ENCODE measurements at regions not wholly inside any gene's neighbourhood (a gene's known extent, or its start where the extent isn't known, plus 50 kb on each side); places are given as distances from the start of the nearest gene placed in this dataset.

GRCh38 chr4:10944321-10944720 is 259.8 kb upstream of the CLNK start:
- Mint-ChIP-seq H3K27me3 (no peaks in the 10 kb centered on the region), H3K4me3 (no peak overlapping the region), H3K27ac (no peak overlapping the region), H3K36me3 (ENCODE audit: low read depth) (no peaks in the 10 kb centered on the region), H3K4me1 (no peaks in the 10 kb centered on the region), H3K9me3 (peaks cover 7% of the 10 kb centered on the region)
- DNase-seq, result no peak
- intact Hi-C loops (cut with micrococcal nuclease), result no loop called here

GRCh38 chr4:10942156-10942555 is 257.6 kb upstream of the CLNK start:
- H3K27me3 Mint-ChIP-seq, result no peaks in the 10 kb centered on the region
- peaks cover 12% of the 10 kb centered on the region for H3K9me3 Mint-ChIP-seq
- intact Hi-C loops (cut with micrococcal nuclease), result no loop called here
- H3K4me3 Mint-ChIP-seq, result no peak overlapping the region
- no peak overlapping the region for H3K27ac Mint-ChIP-seq
- no peak for DNase-seq
- H3K4me1 Mint-ChIP-seq, result no peaks in the 10 kb centered on the region
- H3K36me3 Mint-ChIP-seq (ENCODE audit: low read depth), result no peaks in the 10 kb centered on the region

- Mint-ChIP-seq H3K9me3 (peaks cover 8% of the 10 kb centered on the region), H3K27ac (no peak overlapping the region), H3K4me1 (no peaks in the 10 kb centered on the region), H3K4me3 (no peak overlapping the region), H3K36me3 (ENCODE audit: low read depth) (no peaks in the 10 kb centered on the region), H3K27me3 (peaks cover 2% of the 10 kb centered on the region)
- DNase-seq, result no peak
- intact Hi-C loops (cut with micrococcal nuclease), result no loop called here
These were observed 245.2 kb upstream of the CLNK start for GRCh38 chr4:10929818-10930217.

GRCh38 chr4:10925996-10926395 is 241.4 kb upstream of the CLNK start:
- peaks cover 2% of the 10 kb centered on the region for H3K27me3 Mint-ChIP-seq
- intact Hi-C loops (cut with micrococcal nuclease), result no loop called here
- H3K9me3 Mint-ChIP-seq, result no peaks in the 10 kb centered on the region

GRCh38 chr4:10924274-10924673 is 239.7 kb upstream of the CLNK start:
- no peak overlapping the region for H3K27ac Mint-ChIP-seq
- intact Hi-C loops (cut with micrococcal nuclease), result no loop called here
- no peaks in the 10 kb centered on the region for H3K36me3 Mint-ChIP-seq (ENCODE audit: low read depth)
- no peaks in the 10 kb centered on the region for H3K4me1 Mint-ChIP-seq
- H3K4me3 Mint-ChIP-seq, result no peak overlapping the region
- no peaks in the 10 kb centered on the region for H3K9me3 Mint-ChIP-seq
- DNase-seq, result no peak
- peaks cover 3% of the 10 kb centered on the region for H3K27me3 Mint-ChIP-seq

More at GRCh38 chr4:10925996-10926395, 241.4 kb upstream of the CLNK start:
- no peaks in the 10 kb centered on the region for H3K36me3 Mint-ChIP-seq (ENCODE audit: low read depth)
- no peak for DNase-seq
- no peak overlapping the region for H3K4me3 Mint-ChIP-seq
- no peak overlapping the region for H3K27ac Mint-ChIP-seq
- H3K4me1 Mint-ChIP-seq, result no peaks in the 10 kb centered on the region

GRCh38 chr4:10917566-10917965 is 233.0 kb upstream of the CLNK start:
- H3K27ac Mint-ChIP-seq, result no peak overlapping the region
- intact Hi-C loops (cut with micrococcal nuclease), result no loop called here
- no peaks in the 10 kb centered on the region for H3K36me3 Mint-ChIP-seq (ENCODE audit: low read depth)
- no peak overlapping the region for H3K4me3 Mint-ChIP-seq
- H3K9me3 Mint-ChIP-seq, result peaks cover 3% of the 10 kb centered on the region
- DNase-seq, result no peak
- H3K27me3 Mint-ChIP-seq, result peaks cover 2% of the 10 kb centered on the region
- peaks cover 2% of the 10 kb centered on the region for H3K4me1 Mint-ChIP-seq

- no peak for DNase-seq
These were observed 213.5 kb upstream of the CLNK start for GRCh38 chr4:10898072-10898471.

GRCh38 chr4:10897076-10897475 is 212.5 kb upstream of the CLNK start:
- Mint-ChIP-seq H3K9me3 (peaks cover 5% of the 10 kb centered on the region), H3K4me1 (peaks cover 7% of the 10 kb centered on the region), H3K27ac (no peak overlapping the region), H3K27me3 (peaks cover under 1% of the 10 kb centered on the region), H3K36me3 (ENCODE audit: low read depth) (no peaks in the 10 kb centered on the region), H3K4me3 (no peak overlapping the region)
- DNase-seq, result no peak
- intact Hi-C loops (cut with micrococcal nuclease), result loop anchor here (5.0 kb wide), 1 partner anchor 55 kb away; no protein-coding TSS in a partner anchor

More at GRCh38 chr4:10898072-10898471, 213.5 kb upstream of the CLNK start:
- Mint-ChIP-seq H3K9me3 (peaks cover 5% of the 10 kb centered on the region), H3K4me3 (no peak overlapping the region), H3K4me1 (peaks cover 7% of the 10 kb centered on the region), H3K36me3 (ENCODE audit: low read depth) (no peaks in the 10 kb centered on the region), H3K27ac (no peak overlapping the region), H3K27me3 (no peaks in the 10 kb centered on the region)
- intact Hi-C loops (cut with micrococcal nuclease), result loop anchor here (5.0 kb wide), 1 partner anchor 54 kb away; no protein-coding TSS in a partner anchor

- no peak overlapping the region for H3K27ac Mint-ChIP-seq
- no peak for DNase-seq
- no peaks in the 10 kb centered on the region for H3K36me3 Mint-ChIP-seq (ENCODE audit: low read depth)
- peaks cover 1% of the 10 kb centered on the region for H3K27me3 Mint-ChIP-seq
- intact Hi-C loops (cut with micrococcal nuclease), result no loop called here
- H3K4me3 Mint-ChIP-seq, result no peak overlapping the region
- peaks cover 7% of the 10 kb centered on the region for H3K4me1 Mint-ChIP-seq
- H3K9me3 Mint-ChIP-seq, result no peaks in the 10 kb centered on the region
These were observed 208.8 kb upstream of the CLNK start for GRCh38 chr4:10893395-10893794.

- no peaks in the 10 kb centered on the region for H3K9me3 Mint-ChIP-seq
- no peak overlapping the region for H3K4me3 Mint-ChIP-seq
- no peak overlapping the region for H3K27ac Mint-ChIP-seq
- H3K36me3 Mint-ChIP-seq (ENCODE audit: low read depth), result no peaks in the 10 kb centered on the region
- H3K27me3 Mint-ChIP-seq, result peaks cover 1% of the 10 kb centered on the region
- intact Hi-C loops (cut with micrococcal nuclease), result no loop called here
- peaks cover 7% of the 10 kb centered on the region for H3K4me1 Mint-ChIP-seq
- DNase-seq, result no peak
These were observed 207.3 kb upstream of the CLNK start for GRCh38 chr4:10891866-10892265.

GRCh38 chr4:10889819-10890218 is 205.3 kb upstream of the CLNK start:
- Mint-ChIP-seq H3K36me3 (ENCODE audit: low read depth) (no peaks in the 10 kb centered on the region), H3K27me3 (peaks cover 1% of the 10 kb centered on the region)
- intact Hi-C loops (cut with micrococcal nuclease), result no loop called here

GRCh38 chr4:10879411-10880110 is 195.0 kb upstream of the CLNK start:
- no peaks in the 10 kb centered on the region for H3K27me3 Mint-ChIP-seq
- intact Hi-C loops (cut with micrococcal nuclease), result no loop called here
- DNase-seq, result no peak
- no peaks in the 10 kb centered on the region for H3K36me3 Mint-ChIP-seq (ENCODE audit: low read depth)
- peaks cover 4% of the 10 kb centered on the region for H3K4me1 Mint-ChIP-seq
- no peak overlapping the region for H3K27ac Mint-ChIP-seq
- H3K4me3 Mint-ChIP-seq, result no peak overlapping the region
- no peaks in the 10 kb centered on the region for H3K9me3 Mint-ChIP-seq

More at GRCh38 chr4:10889819-10890218, 205.3 kb upstream of the CLNK start:
- H3K27ac Mint-ChIP-seq, result no peak overlapping the region
- peaks cover 4% of the 10 kb centered on the region for H3K4me1 Mint-ChIP-seq
- no peak overlapping the region for H3K4me3 Mint-ChIP-seq
- DNase-seq, result no peak
- no peaks in the 10 kb centered on the region for H3K9me3 Mint-ChIP-seq

GRCh38 chr4:10878861-10879260 is 194.3 kb upstream of the CLNK start:
- Mint-ChIP-seq H3K27ac (no peak overlapping the region), H3K36me3 (ENCODE audit: low read depth) (no peaks in the 10 kb centered on the region), H3K27me3 (no peaks in the 10 kb centered on the region), H3K4me3 (no peak overlapping the region), H3K4me1 (peaks cover 4% of the 10 kb centered on the region), H3K9me3 (no peaks in the 10 kb centered on the region)
- intact Hi-C loops (cut with micrococcal nuclease), result no loop called here
- DNase-seq, result no peak

GRCh38 chr4:10877076-10877475 is 192.5 kb upstream of the CLNK start:
- Mint-ChIP-seq H3K4me3 (no peak overlapping the region), H3K27me3 (no peaks in the 10 kb centered on the region), H3K36me3 (ENCODE audit: low read depth) (no peaks in the 10 kb centered on the region), H3K4me1 (peaks cover 2% of the 10 kb centered on the region), H3K9me3 (no peaks in the 10 kb centered on the region), H3K27ac (no peak overlapping the region)
- no peak for DNase-seq
- intact Hi-C loops (cut with micrococcal nuclease), result no loop called here

Measured in activated CD4-positive, alpha-beta T cell treated with anti-CD3 and anti-CD28 coated beads, Interleukin-2, amount 10 ng/mL, durations not matched to agents 24 days and 14 days (primary cell).